Hematopoietic multipotent progenitor cell treated with erythropoietin and hydrocortisone succinate and interleukin-3 and kit ligand, for 6 days (in vitro differentiated cells): ENCODE measurements at regions not wholly inside any gene's neighbourhood (a gene's known extent, or its start where the extent isn't known, plus 50 kb on each side); places are given as distances from the start of the nearest gene placed in this dataset.
"Not testable (repeated sequence)": the region's sequence is repeated elsewhere in the genome, so short reads cannot be mapped to it uniquely, and the experiment has no call there.

Experiments
- DNase-seq: peaks from one replicate; pipeline ENCODE4 v3.0.0-alpha.2; 2015

DNA sequence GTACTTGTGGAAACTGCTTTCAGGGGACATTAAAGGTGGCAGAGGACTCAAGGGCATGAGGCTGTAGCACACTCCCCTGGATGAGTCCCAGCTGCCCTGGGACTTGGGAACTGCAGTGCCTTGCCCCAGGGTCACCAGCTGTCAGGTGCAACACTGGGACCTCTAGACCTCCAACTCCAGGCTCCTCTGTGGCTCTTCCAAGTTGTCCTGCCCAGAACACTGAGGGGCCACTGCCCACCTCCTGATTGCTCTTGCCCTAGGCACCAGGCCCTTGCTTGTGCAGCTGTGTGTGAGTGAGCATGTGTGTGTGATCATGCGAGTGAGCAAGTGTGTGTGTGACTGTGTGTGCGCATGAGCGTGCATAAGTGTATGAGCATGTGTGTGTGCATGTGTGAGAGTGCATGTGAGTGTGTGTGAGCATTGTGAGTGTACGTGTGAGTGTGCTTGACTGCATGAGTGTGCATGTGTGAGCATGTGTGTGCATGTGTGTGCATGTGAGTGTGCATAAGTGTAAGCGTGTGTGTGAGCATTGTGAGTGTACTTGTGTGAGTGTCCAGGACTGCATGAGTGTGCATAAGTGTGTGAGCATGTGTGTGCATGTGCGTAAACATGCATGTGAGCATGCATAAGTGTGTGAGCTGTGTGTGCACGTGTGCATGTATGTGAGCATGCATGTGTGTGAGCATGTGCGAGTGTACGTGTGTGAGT is 301.5 kb downstream of the NDUFA10 start:
- DNase-seq: no peak

DNA sequence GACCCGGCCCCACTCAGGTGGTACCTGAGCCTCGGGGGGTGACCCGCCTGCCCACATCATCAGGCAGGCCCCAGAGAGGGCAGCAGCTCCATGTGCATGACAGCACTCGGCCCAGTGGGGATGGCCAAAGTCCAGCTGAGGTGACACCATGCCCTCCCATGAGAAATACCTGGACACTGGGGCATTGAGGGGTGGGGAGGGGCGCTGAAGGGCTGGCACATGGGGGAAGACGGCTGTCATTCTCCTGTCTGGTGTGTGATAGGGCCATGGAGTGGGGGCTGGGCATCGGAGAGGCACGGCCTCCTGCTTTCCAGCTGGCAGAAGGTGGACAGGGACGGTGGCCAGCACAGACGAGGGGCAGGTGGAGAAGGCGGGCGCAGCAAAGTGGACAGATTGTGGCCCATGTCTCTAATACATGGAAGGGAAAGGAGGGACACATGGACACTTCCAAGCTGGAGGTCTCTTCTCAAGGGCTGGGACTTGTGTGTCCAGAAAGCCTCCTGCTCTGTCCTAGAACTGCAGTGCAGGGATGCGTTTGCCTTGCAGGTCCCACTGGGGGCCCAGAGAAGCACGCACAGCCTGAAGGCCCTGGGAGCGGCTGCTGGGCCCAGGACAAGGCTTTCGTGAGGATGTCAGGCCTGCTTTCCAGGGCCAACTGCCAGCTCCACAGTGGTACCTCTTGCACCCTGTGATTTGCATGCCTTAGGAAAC is 302.2 kb downstream of the NDUFA10 start:
- no peak for DNase-seq

GRCh38 chr2:239721991-239722759 is 303.0 kb downstream of the NDUFA10 start:
- DNase-seq: no peak

DNA sequence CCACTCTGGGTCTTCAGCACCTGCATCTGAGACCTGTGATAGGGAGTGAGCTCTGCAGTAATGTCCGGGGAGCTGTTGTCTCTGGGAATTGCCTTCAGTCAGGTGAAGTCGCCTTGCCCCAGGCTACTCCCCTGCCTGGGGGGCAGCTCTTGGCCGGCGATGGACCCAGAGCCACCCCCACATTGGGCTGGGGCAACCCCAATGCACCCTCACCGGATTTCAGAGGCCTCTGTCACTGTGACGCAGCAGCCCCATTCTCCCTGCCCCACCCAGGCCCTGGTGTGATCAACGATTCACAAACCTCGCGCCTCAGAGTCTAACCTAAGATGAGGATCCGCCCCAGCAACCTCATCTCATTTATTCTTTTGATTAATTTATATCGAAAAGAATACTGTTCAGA is 303.6 kb downstream of the NDUFA10 start:
- no peak for DNase-seq

GRCh38 chr2:239720361-239721360 is 304.5 kb downstream of the NDUFA10 start:
- no peak for DNase-seq

DNA sequence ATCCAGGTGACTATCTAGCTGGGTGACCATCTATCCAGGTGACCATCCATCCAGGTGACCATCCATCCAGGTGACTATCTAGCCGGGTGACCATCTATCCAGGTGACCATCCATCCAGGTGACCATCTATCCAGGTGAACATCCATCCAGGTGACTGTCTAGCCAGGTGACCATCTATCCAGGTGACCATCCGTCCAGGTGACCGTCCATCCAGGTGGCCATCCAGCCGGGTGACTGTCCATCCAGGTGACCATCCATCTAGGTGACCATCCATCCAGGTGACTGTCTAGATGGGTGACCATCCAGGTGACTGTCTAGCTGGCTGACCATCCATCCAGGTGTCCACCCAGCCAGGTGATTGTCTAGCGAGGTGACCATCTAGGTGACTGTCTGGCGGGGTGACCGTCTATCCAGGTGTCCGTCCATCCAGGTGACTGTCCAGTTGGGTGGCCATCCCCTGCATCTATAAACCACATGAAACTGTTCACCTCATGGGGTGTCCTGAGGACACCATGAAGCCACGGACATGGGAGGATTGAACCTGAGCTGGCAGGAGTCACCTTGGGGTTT is 305.3 kb downstream of the NDUFA10 start:
- no peak for DNase-seq

- not testable (repeated sequence) for DNase-seq
These were observed 306.2 kb downstream of the NDUFA10 start for GRCh38 chr2:239718991-239719390.

GRCh38 chr2:239717706-239718105 is 307.4 kb downstream of the NDUFA10 start:
- DNase-seq: no peak

DNA sequence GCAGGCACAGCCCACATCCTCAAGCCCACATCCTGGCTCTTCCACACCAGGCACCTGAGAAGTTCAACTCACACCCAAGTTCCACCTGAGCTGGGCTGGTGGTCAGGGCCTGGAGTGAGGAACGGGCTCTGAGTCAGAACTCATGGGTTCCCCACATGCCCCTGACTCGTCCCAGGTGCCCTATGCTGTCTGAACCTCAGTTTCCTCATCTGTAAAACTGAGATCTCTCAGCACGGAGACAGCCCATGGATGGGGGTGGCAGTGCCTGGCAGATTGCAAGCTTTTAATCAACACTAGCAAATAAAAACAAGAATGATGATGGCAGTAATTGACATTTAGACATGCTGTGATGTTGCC is 307.8 kb downstream of the NDUFA10 start:
- no peak for DNase-seq

DNA sequence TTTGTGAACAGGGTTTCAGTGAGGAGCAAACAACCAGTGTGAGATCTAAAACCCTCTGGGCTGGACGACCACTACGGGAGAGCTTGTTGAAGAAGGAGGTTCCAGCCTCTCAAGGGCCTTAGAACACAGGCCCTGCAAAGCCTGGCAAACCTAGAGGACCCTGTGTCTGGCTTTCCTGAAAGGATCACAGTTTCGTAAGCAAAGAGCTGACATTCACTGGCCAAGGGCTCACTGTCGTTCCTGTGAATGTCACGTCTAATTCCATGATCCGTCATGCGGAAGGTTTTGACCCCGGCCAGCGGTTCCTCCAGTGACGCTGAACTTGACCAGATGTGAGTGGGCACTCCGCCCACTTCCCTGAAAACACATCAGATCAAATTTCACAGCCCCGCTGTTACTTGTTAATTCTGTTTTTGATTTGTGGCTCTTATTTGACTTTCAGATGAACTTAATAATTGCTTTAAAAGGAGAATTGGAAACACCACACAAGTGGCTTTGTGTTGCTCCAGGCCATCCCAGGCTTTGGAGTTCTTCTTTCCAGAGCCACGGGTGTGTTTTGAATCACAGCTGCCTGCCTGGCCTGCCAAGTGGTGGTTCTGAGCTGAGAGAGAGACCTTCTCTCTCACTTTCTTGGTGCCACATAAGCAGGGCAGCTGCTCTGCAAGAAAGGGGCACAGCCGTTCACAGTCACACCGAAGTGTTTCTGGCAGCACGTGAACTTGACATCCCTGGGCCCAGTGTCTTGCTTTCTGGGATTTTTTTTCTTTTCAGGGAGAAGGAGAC is 308.4 kb downstream of the NDUFA10 start:
- DNase-seq: no peak

GRCh38 chr2:239716009-239716408 is 309.1 kb downstream of the NDUFA10 start:
- DNase-seq: no peak

GRCh38 chr2:239715606-239716005 is 309.5 kb downstream of the NDUFA10 start:
- no peak for DNase-seq

DNA sequence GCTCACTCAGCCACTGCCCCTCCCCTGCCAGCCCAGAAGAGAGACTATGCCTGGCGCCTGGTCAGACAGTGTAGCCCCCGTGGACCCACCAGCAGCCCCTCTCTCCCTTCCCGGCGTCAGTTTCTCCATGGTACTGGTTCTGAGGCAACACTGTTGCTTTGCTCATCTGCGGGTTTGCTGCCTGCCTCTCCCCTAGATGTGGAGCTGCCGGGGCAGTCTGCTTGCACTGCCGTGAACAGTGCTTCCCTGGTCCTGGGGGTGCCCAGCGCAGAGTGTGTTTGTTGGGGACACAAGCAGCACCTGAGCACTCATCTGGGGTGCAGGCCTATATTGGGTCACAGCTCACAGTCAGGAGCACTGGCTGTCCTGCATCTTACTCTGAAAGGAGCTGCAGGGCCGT is 309.9 kb downstream of the NDUFA10 start:
- DNase-seq: no peak

DNA sequence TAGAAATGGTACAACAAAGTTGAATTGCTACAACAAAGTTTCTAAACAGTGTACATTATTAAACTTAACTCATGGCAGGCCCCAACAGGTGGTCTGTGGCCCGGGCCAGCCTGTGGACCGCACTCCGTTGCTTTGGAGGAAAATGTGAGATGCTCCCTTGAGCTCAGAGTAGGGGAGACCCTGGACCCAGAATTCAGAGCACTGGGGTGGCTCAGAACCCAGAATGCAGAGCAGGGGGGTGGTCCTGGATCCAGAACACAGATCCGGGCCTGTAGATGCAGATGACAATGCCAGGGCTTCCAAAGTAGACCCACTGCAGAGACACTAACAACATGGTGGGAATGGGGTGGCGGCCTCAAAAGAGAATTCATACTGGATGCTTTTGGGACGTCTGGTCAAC is 311.0 kb downstream of the NDUFA10 start:
- no peak for DNase-seq

DNA sequence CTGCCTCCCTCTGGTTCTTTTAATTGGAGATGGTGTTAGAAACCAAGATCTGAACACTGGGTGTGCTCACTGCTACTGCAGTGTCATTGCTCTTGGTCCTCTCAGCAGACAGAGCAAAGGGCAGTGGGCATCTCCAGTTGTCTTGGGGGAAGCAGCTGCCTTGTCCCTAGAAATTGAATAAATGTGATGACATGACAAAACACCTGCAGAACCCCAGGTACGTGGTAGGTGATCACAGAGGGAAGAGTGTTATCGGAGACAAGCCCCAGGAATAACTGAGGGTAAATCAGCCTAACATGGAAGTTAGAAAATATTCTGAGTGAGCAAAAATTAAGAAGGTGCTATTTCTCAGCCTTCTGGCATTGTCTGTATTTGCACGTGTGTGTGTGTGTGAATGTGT is 311.9 kb upstream of the HDAC4 start:
- no peak for DNase-seq

GRCh38 chr2:239711911-239712570 is 311.2 kb upstream of the HDAC4 start:
- no peak for DNase-seq

- DNase-seq: no peak
These were observed 310.4 kb upstream of the HDAC4 start for GRCh38 chr2:239710953-239711861.

DNA sequence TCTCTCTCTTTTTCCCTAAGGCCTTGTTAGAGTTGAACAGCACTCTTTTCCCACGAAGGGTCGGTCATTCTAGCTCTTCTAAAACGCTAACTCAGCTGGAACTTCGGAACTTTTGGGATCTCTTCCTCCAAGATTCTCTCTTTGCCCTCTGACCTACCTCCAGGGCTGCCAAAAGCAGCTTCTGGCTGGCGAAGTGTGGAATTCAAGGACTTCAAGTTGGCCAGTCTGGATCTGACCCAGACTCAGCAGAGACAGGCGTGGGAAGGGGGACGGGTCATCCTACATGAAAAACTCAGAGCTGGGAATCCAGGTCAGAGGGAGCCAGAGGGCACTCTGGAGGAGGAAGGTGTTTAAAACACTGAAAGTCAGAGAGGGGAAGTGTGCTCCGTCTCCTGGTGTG is 305.5 kb upstream of the HDAC4 start:
- DNase-seq: no peak

GRCh38 chr2:239704737-239705136 is 303.9 kb upstream of the HDAC4 start:
- DNase-seq: no peak

GRCh38 chr2:239703834-239704233 is 303.0 kb upstream of the HDAC4 start:
- no peak for DNase-seq
